ENCODE measurements at regions not wholly inside any gene's neighbourhood (a gene's known extent, or its start where the extent isn't known, plus 50 kb on each side); places are given as distances from the start of the nearest gene placed in this dataset.

- no peak for TF ChIP-seq CTCF (IDR thresholded peaks at IDR 0.05)
- TF ChIP-seq POLR2AphosphoS5 (IDR thresholded peaks at IDR 0.05): no peak
Measured at GRCh38 chr10:117464176-117464575, 78.4 kb upstream of the EMX2 start.
